Endothelial cell (in vitro differentiated cells): ENCODE measurements at regions not wholly inside any gene's neighbourhood (a gene's known extent, or its start where the extent isn't known, plus 50 kb on each side); places are given as distances from the start of the nearest gene placed in this dataset.
"Not testable (repeated sequence)": the region's sequence is repeated elsewhere in the genome, so short reads cannot be mapped to it uniquely, and the experiment has no call there.

Experiments used
- DNase-seq: peaks from one replicate; pipeline ENCODE4 v3.0.0; 2021; ENCODE audit warnings: low spot score
- H3K27ac Mint-ChIP-seq: one replicate; pipeline ENCODE4 v1.8.0; 2021; ENCODE audit warnings: mixed read lengths, inconsistent platforms; ENCODE audit not compliant: unreplicated experiment
- H3K27me3 Mint-ChIP-seq: one replicate; pipeline ENCODE4 v1.8.0; 2021; ENCODE audit warnings: mild to moderate bottlenecking, moderate library complexity, mixed read lengths, inconsistent platforms; ENCODE audit not compliant: unreplicated experiment
- H3K36me3 Mint-ChIP-seq: one replicate; pipeline ENCODE4 v1.8.0; 2021; ENCODE audit warnings: mild to moderate bottlenecking, low read depth, mixed read lengths, inconsistent platforms; ENCODE audit not compliant: unreplicated experiment
- H3K4me1 Mint-ChIP-seq: one replicate; pipeline ENCODE4 v1.8.0; 2021; ENCODE audit warnings: mild to moderate bottlenecking, mixed read lengths, inconsistent platforms; ENCODE audit not compliant: unreplicated experiment
- H3K4me3 Mint-ChIP-seq: one replicate; pipeline ENCODE4 v1.8.0; 2021; ENCODE audit warnings: mild to moderate bottlenecking, mixed read lengths, inconsistent platforms; ENCODE audit not compliant: unreplicated experiment
- H3K9me3 Mint-ChIP-seq: one replicate; pipeline ENCODE4 v1.8.0; 2021; ENCODE audit warnings: mixed read lengths, inconsistent platforms; ENCODE audit not compliant: unreplicated experiment
- CTCF ChIP-seq: fragments of 200-600 bp; sonication (generic); IDR thresholded peaks from one replicate; pipeline ENCODE4 v1.5.0; 2021; ENCODE audit warnings: antibody characterized with exemption; ENCODE audit not compliant: unreplicated experiment

DNA sequence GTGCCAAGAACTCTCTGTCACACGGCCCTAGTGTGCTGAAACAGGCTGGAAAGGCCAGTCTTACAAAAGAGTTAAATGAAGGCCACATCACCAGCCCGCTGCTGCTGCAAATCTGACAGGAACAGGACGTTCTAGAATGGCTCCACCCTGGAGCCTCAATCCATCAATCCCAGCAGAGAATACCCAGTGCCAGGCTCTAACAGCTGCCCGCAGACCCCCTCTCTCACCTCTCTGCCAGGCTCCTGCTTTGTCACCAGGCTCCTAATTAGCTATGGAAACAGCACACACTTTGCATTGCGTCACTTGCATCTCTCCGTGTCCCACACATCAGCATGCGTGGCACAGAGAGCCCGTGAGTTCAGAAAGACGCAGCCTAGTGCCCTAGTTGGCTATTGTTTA is 314.1 kb downstream of the FOXO1 start:
- H3K36me3 Mint-ChIP-seq, result peaks cover 8% of the 10 kb centered on the region
- no peak for TF ChIP-seq CTCF
- peaks cover 35% of the 10 kb centered on the region for H3K4me1 Mint-ChIP-seq
- DNase-seq, result no peak
- H3K27ac Mint-ChIP-seq, result no peak overlapping the region
- no peaks in the 10 kb centered on the region for H3K9me3 Mint-ChIP-seq
- no peak overlapping the region for H3K4me3 Mint-ChIP-seq
- peaks cover 6% of the 10 kb centered on the region for H3K27me3 Mint-ChIP-seq

- H3K9me3 Mint-ChIP-seq, result no peaks in the 10 kb centered on the region
- H3K36me3 Mint-ChIP-seq, result peaks cover 8% of the 10 kb centered on the region
- TF ChIP-seq CTCF, result no peak
- H3K27ac Mint-ChIP-seq, result no peak overlapping the region
- peaks cover 6% of the 10 kb centered on the region for H3K27me3 Mint-ChIP-seq
- no peak for DNase-seq
- no peak overlapping the region for H3K4me3 Mint-ChIP-seq
- peaks cover 32% of the 10 kb centered on the region for H3K4me1 Mint-ChIP-seq
Observed at GRCh38 chr13:40352802-40353562, 313.5 kb downstream of the FOXO1 start.

GRCh38 chr13:40355126-40355724 is 311.2 kb downstream of the FOXO1 start:
- peaks cover 26% of the 10 kb centered on the region for H3K4me1 Mint-ChIP-seq
- no peaks in the 10 kb centered on the region for H3K9me3 Mint-ChIP-seq
- TF ChIP-seq CTCF, result no peak
- DNase-seq, result no peak
- H3K27ac Mint-ChIP-seq, result no peak overlapping the region
- peaks cover 8% of the 10 kb centered on the region for H3K36me3 Mint-ChIP-seq
- peaks cover 6% of the 10 kb centered on the region for H3K27me3 Mint-ChIP-seq
- no peak overlapping the region for H3K4me3 Mint-ChIP-seq

GRCh38 chr13:40356011-40356410 is 310.4 kb downstream of the FOXO1 start:
- H3K9me3 Mint-ChIP-seq, result no peaks in the 10 kb centered on the region
- no peak overlapping the region for H3K4me3 Mint-ChIP-seq
- H3K4me1 Mint-ChIP-seq, result peaks cover 26% of the 10 kb centered on the region
- H3K27ac Mint-ChIP-seq, result peak overlapping the region; percentile 22
- no peak for TF ChIP-seq CTCF
- peaks cover 8% of the 10 kb centered on the region for H3K36me3 Mint-ChIP-seq
- DNase-seq, result no peak
- H3K27me3 Mint-ChIP-seq, result peaks cover 6% of the 10 kb centered on the region

- H3K27ac Mint-ChIP-seq, H3K27me3 Mint-ChIP-seq, H3K36me3 Mint-ChIP-seq, H3K4me3 Mint-ChIP-seq, H3K9me3 Mint-ChIP-seq, DNase-seq: not testable (repeated sequence)
- H3K4me1 Mint-ChIP-seq, result peaks cover 24% of the 10 kb centered on the region
Observed at GRCh38 chr13:40356458-40356857, 310.0 kb downstream of the FOXO1 start.
